Neural cell (in vitro differentiated cells): ENCODE measurements at regions not wholly inside any gene's neighbourhood (a gene's known extent, or its start where the extent isn't known, plus 50 kb on each side); places are given as distances from the start of the nearest gene placed in this dataset.

ENCODE experiments used
- H2AFZ ChIP-seq: fragments of 200-600, 300-800 bp; sonication (generic), shearing (Covaris generic); 2 replicates; pipeline ENCODE4 v1.6.0; 2014; ENCODE audit warnings: low read depth, mild to moderate bottlenecking, antibody characterized with exemption, low read length, moderate library complexity
- H3F3A ChIP-seq: fragments of 200-600 bp; shearing (Covaris generic); 2 replicates; pipeline ENCODE4 v1.6.1; 2016; ENCODE audit warnings: mild to moderate bottlenecking, moderate library complexity, mixed read lengths, antibody characterized with exemption, low read length; ENCODE audit not compliant: insufficient read depth, poor library complexity, severe bottlenecking
- H3K27ac ChIP-seq: fragments of 200-600, 300-800 bp; sonication (generic), shearing (Covaris generic); 2 replicates; pipeline ENCODE4 v1.5.1; 2014; ENCODE audit warnings: mild to moderate bottlenecking, low read length, moderate library complexity
- H3K27me3 ChIP-seq: fragments of 300-800, 200-600 bp; sonication (generic), shearing (Covaris generic); 2 replicates; pipeline ENCODE4 v1.6.0; 2014; ENCODE audit warnings: mild to moderate bottlenecking, low read depth, low read length, moderate library complexity; ENCODE audit not compliant: insufficient read depth
- H3K36me3 ChIP-seq: fragments of 300-800, 200-600 bp; sonication (generic), shearing (Covaris generic); 2 replicates; pipeline ENCODE4 v1.5.1; 2014; ENCODE audit warnings: mild to moderate bottlenecking, antibody characterized with exemption, low read length, moderate library complexity; ENCODE audit not compliant: insufficient read depth
- H3K4me2 ChIP-seq: fragments of 300-800, 200-600 bp; sonication (generic), shearing (Covaris generic); 2 replicates; pipeline ENCODE4 v1.6.0; 2014; ENCODE audit warnings: mild to moderate bottlenecking, low read length
- H3K4me3 ChIP-seq: fragments of 300-800, 200-600 bp; sonication (generic), shearing (Covaris generic); 2 replicates; pipeline ENCODE4 v1.5.1; 2014; ENCODE audit warnings: mild to moderate bottlenecking, low read length, moderate library complexity
- H3K79me2 ChIP-seq: fragments of 200-600 bp; shearing (Covaris generic); replicated peaks from 2 replicates; pipeline ENCODE4 v1.6.0; 2014; ENCODE audit warnings: mild to moderate bottlenecking, low read length, moderate library complexity; ENCODE audit not compliant: insufficient read depth
- H3K9ac ChIP-seq: fragments of 300-800, 200-600 bp; sonication (generic), shearing (Covaris generic); 2 replicates; pipeline ENCODE4 v1.6.1; 2016; ENCODE audit warnings: mild to moderate bottlenecking, low read length, mixed read lengths
- H3K9me2 ChIP-seq: fragments of 200-600 bp; shearing (Covaris generic); 2 replicates; pipeline ENCODE4 v1.6.1; 2016; ENCODE audit warnings: mild to moderate bottlenecking, low read length, mixed read lengths; ENCODE audit not compliant: insufficient read depth
- H3K9me3 ChIP-seq: fragments of 200-600, 300-800 bp; sonication (generic), shearing (Covaris generic); 2 replicates; pipeline ENCODE4 v1.6.1; 2016; ENCODE audit warnings: mild to moderate bottlenecking, mixed run types, low read length, moderate library complexity, mixed read lengths
- H4K20me1 ChIP-seq: fragments of 200-600 bp; shearing (Covaris generic); 2 replicates; pipeline ENCODE4 v1.6.1; 2016; ENCODE audit warnings: mild to moderate bottlenecking, mixed run types; ENCODE audit not compliant: insufficient read depth
- EP300 ChIP-seq: fragments of 450-650 bp; conservative IDR thresholded peaks from 2 replicates; pipeline ENCODE4 v1.6.1; 2014; ENCODE audit warnings: antibody characterized with exemption, mild to moderate bottlenecking, moderate library complexity; ENCODE audit not compliant: poor library complexity, severe bottlenecking
- EZH2 ChIP-seq: fragments of 200-600, 300-800 bp; shearing (Covaris generic), sonication (generic); IDR thresholded peaks from 2 replicates; pipeline ENCODE4 v1.6.1; 2014; ENCODE audit warnings: antibody characterized with exemption, low read length, borderline replicate concordance, mild to moderate bottlenecking; ENCODE audit not compliant: insufficient read depth, poor library complexity, severe bottlenecking
- MXI1 ChIP-seq: fragments of 450-650 bp; conservative IDR thresholded peaks from 2 replicates; pipeline ENCODE4 v1.6.1; 2014; ENCODE audit warnings: antibody characterized with exemption, mild to moderate bottlenecking; ENCODE audit not compliant: poor library complexity, severe bottlenecking
- POLR2AphosphoS5 ChIP-seq: IDR thresholded peaks from 2 replicates; pipeline ENCODE4 v1.6.1; 2012
- RAD21 ChIP-seq: fragments of 450-650 bp; conservative IDR thresholded peaks from 2 replicates; pipeline ENCODE4 v1.6.1; 2014; ENCODE audit warnings: antibody characterized with exemption, mild to moderate bottlenecking, moderate library complexity
- SMC3 ChIP-seq: fragments of 450-650 bp; conservative IDR thresholded peaks from 2 replicates; pipeline ENCODE4 v1.6.1; 2014; ENCODE audit warnings: antibody characterized with exemption, mild to moderate bottlenecking, moderate library complexity; ENCODE audit not compliant: poor library complexity
- TAF1 ChIP-seq: IDR thresholded peaks from 2 replicates; pipeline ENCODE4 v1.6.1; 2012; ENCODE audit warnings: low read depth
- TF ChIP-seq, protein P1 (sequence below): IDR thresholded peaks from 2 replicates; pipeline ENCODE4 v1.6.1; 2012; ENCODE audit warnings: borderline replicate concordance
- TF ChIP-seq, protein P2 (sequence below): fragments of 450-650 bp; IDR thresholded peaks from 2 replicates; pipeline ENCODE4 v1.5.1; 2014; ENCODE audit warnings: antibody characterized with exemption, mild to moderate bottlenecking, moderate library complexity; ENCODE audit not compliant: poor library complexity, severe bottlenecking

DNA sequence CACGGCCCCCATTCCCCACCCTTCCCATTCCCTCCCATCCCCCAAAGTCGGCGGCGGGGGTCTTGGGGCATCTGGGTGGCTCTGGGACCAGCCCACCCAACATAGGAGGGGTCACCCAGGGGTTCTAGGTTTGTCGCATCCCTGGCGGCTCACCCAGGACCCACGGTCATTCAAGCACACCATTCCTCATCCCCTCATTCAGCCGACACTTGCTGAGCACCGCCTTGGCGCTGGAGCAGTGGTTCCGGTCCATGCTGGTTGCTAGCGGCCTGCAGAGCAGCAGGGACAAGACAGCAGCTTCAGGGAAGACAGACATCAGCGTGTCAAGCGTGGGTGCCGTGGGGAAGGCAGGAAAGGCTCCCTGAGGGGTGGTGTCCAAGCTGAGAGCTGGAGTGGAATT, 50.5 kb upstream of the OTOS start:
- H3F3A ChIP-seq = no peaks in the 10 kb centered on the region
- H3K9me2 ChIP-seq = no peaks in the 10 kb centered on the region
- H3K27me3 ChIP-seq = no peaks in the 10 kb centered on the region
- H3K4me2 ChIP-seq = no peak overlapping the region
- no peaks in the 10 kb centered on the region for H4K20me1 ChIP-seq
- H3K36me3 ChIP-seq = no peaks in the 10 kb centered on the region
- no peaks in the 10 kb centered on the region for H3K79me2 ChIP-seq
- no peak overlapping the region for H3K4me3 ChIP-seq
- no peak overlapping the region for H2AFZ ChIP-seq
- H3K9ac ChIP-seq = no peak overlapping the region
- TF ChIP-seq TAF1 = no peak
- no peak for TF ChIP-seq EP300
- TF ChIP-seq SMC3 = no peak
- TF ChIP-seq POLR2AphosphoS5 = no peak
- TF ChIP-seq, protein P1, sequence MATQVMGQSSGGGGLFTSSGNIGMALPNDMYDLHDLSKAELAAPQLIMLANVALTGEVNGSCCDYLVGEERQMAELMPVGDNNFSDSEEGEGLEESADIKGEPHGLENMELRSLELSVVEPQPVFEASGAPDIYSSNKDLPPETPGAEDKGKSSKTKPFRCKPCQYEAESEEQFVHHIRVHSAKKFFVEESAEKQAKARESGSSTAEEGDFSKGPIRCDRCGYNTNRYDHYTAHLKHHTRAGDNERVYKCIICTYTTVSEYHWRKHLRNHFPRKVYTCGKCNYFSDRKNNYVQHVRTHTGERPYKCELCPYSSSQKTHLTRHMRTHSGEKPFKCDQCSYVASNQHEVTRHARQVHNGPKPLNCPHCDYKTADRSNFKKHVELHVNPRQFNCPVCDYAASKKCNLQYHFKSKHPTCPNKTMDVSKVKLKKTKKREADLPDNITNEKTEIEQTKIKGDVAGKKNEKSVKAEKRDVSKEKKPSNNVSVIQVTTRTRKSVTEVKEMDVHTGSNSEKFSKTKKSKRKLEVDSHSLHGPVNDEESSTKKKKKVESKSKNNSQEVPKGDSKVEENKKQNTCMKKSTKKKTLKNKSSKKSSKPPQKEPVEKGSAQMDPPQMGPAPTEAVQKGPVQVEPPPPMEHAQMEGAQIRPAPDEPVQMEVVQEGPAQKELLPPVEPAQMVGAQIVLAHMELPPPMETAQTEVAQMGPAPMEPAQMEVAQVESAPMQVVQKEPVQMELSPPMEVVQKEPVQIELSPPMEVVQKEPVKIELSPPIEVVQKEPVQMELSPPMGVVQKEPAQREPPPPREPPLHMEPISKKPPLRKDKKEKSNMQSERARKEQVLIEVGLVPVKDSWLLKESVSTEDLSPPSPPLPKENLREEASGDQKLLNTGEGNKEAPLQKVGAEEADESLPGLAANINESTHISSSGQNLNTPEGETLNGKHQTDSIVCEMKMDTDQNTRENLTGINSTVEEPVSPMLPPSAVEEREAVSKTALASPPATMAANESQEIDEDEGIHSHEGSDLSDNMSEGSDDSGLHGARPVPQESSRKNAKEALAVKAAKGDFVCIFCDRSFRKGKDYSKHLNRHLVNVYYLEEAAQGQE = no peak
- no peak for TF ChIP-seq MXI1
- no peak for TF ChIP-seq RAD21
- TF ChIP-seq, protein P2, sequence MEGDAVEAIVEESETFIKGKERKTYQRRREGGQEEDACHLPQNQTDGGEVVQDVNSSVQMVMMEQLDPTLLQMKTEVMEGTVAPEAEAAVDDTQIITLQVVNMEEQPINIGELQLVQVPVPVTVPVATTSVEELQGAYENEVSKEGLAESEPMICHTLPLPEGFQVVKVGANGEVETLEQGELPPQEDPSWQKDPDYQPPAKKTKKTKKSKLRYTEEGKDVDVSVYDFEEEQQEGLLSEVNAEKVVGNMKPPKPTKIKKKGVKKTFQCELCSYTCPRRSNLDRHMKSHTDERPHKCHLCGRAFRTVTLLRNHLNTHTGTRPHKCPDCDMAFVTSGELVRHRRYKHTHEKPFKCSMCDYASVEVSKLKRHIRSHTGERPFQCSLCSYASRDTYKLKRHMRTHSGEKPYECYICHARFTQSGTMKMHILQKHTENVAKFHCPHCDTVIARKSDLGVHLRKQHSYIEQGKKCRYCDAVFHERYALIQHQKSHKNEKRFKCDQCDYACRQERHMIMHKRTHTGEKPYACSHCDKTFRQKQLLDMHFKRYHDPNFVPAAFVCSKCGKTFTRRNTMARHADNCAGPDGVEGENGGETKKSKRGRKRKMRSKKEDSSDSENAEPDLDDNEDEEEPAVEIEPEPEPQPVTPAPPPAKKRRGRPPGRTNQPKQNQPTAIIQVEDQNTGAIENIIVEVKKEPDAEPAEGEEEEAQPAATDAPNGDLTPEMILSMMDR = no peak
- peaks cover 4% of the 10 kb centered on the region for H3K9me3 ChIP-seq
- H3K27ac ChIP-seq = no peak overlapping the region

DNA sequence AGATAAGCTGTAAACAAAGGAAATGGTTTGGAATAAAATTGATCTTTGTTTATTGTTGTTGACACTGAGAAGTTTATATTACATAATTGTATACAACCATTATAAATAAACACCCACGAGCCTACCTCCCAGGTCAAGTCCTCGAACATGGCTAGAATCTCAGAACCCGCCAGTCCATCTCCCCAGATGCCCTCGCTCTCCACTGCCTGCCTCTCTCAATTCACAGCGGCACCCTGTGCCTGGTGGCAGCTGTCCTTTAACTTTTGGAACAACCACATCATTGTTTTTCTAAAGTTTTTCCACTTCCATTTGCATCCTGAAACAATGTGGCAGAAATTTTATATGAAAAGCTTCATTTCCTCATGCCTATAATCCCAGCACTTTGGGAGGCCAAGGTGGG, 52.2 kb upstream of the OTOS start:
- Histone ChIP-seq H3K9me2 (no peaks in the 10 kb centered on the region), H4K20me1 (no peaks in the 10 kb centered on the region)

More for the DNA sequence above, 52.2 kb upstream of the OTOS start:
- H3K27me3 ChIP-seq = no peaks in the 10 kb centered on the region
- no peak overlapping the region for H3K27ac ChIP-seq
- H3K36me3 ChIP-seq = no peaks in the 10 kb centered on the region
- no peak for TF ChIP-seq POLR2AphosphoS5
- TF ChIP-seq, protein P1 = no peak
- TF ChIP-seq SMC3 = no peak
- TF ChIP-seq, protein P2 = no peak
- no peak for TF ChIP-seq EZH2
- TF ChIP-seq TAF1 = no peak
- TF ChIP-seq RAD21 = no peak
- no peak for TF ChIP-seq MXI1
- no peak for TF ChIP-seq EP300
- no peaks in the 10 kb centered on the region for H3K79me2 ChIP-seq
- no peak overlapping the region for H2AFZ ChIP-seq
- no peak overlapping the region for H3K4me2 ChIP-seq
- H3K9ac ChIP-seq = no peak overlapping the region
- no peaks in the 10 kb centered on the region for H3F3A ChIP-seq
- H3K4me3 ChIP-seq = no peak overlapping the region
- H3K9me3 ChIP-seq = peaks cover 4% of the 10 kb centered on the region
